ENCODE measurements at regions not wholly inside any gene's neighbourhood (a gene's known extent, or its start where the extent isn't known, plus 50 kb on each side); places are given as distances from the start of the nearest gene placed in this dataset.

DNA sequence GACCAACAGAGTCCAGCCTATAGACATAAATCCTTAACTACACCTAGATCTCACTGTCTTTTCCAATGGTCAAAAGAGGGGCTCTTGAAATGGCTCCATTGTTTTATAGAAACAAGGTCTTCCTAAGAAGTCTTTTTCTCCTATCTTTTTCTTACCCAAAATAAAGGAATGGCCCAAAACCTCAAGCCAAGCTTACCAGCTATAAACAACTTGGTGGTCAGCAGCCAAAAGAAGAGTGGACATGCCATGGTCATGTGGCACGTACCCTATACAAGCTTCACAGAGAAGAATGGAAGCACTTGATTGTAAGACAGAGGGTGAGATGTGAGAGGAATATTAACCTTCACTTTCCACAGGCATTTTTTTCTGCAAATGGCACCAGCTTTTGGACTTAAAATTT, 82.1 kb upstream of the GNAO1 start:
- Mint-ChIP-seq H3K4me3 (no peak overlapping the region), H3K27me3 (peaks cover 16% of the 10 kb centered on the region), H3K36me3 (ENCODE audit: low read depth) (no peaks in the 10 kb centered on the region), H3K9me3 (no peaks in the 10 kb centered on the region), H3K27ac (no peak overlapping the region), H3K4me1 (no peaks in the 10 kb centered on the region)
- CTCF ChIA-PET: no interaction called here
- POLR2A ChIA-PET: interaction anchor here (0.7 kb wide), 1 partner anchor 80 kb away, joined by 6 read pairs; no protein-coding TSS in a partner anchor
- no peak for DNase-seq

DNA sequence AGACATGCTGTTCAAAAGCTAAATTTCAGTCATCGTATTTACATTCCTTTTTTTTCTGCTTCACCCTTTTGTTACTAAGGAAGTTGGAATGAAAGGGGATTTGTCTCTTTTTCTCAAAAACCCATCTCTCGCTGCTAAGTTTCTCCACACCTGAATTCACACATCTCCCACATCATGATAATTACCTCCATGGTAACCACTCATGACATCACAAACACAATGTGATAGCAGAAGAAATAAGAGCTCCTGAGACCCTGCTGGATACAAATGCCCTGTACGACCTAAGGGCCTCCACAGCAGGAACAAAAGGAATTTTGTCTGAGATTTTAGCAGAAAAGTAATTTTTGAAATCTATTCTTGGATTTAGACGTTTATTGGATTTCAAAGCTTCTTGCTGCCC, 82.6 kb upstream of the GNAO1 start:
- ChIA-PET POLR2A (interaction anchor here (0.7 kb wide), 1 partner anchor 80 kb away, joined by 6 read pairs; no protein-coding TSS in a partner anchor), CTCF (interaction anchor here (1.1 kb wide), 1 partner anchor 9 kb away, joined by 3 read pairs; no protein-coding TSS in a partner anchor)
- Mint-ChIP-seq H3K27ac (no peak overlapping the region), H3K4me1 (no peaks in the 10 kb centered on the region), H3K4me3 (no peak overlapping the region), H3K36me3 (ENCODE audit: low read depth) (no peaks in the 10 kb centered on the region), H3K27me3 (peaks cover 12% of the 10 kb centered on the region), H3K9me3 (no peaks in the 10 kb centered on the region)
- DNase-seq: no peak

DNA sequence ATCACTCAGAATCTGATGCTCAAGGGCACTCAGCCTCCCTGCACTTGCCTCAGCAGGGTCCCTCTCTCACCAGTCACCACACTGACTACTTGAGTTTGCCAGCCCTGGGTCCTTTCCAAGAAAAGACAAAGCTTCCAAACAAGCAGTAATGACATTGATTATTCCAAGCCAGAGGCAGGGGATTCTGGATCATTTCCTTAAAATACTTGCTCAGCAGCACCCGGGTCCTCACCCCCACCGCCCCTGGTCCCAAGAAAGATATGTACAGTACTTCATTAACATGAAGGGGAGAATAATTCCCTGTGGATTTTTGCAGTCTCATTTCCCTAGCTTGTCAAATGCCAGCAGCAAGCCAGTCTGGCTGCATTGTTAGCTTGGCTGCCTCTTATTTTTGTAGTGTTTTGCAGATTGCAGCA, 83.2 kb upstream of the GNAO1 start:
- Mint-ChIP-seq H3K27ac (no peak overlapping the region), H3K4me3 (no peak overlapping the region), H3K9me3 (no peaks in the 10 kb centered on the region), H3K36me3 (ENCODE audit: low read depth) (no peaks in the 10 kb centered on the region), H3K27me3 (peaks cover 12% of the 10 kb centered on the region), H3K4me1 (no peaks in the 10 kb centered on the region)
- POLR2A ChIA-PET: interaction anchor here (0.7 kb wide), 1 partner anchor 117 kb away, joined by 3 read pairs; no protein-coding TSS in a partner anchor
- no peak for DNase-seq
- CTCF ChIA-PET: interaction anchor here (1.1 kb wide), 1 partner anchor 9 kb away, joined by 3 read pairs; no protein-coding TSS in a partner anchor

DNA sequence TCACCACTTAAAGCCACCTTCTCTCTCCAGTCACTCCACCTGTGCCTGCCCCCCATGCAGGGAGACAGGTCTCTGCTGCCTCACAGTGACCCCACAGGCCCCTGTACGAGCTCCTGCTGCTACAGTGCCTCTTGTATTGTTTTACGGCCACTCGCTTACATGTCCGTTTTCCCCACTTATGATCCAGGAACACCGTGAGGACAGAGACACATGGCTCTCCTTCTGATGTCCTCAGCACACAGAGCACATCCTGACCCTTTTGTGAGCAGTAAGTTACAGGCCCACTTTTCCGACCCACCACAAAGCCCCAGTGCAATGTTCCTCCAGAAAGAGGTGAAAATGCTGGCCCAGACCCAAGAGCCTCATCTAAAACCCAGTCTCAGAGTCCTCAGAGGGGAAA, 84.8 kb upstream of the GNAO1 start:
- CTCF ChIA-PET: no interaction called here

GRCh38 chr16:56102906-56103305, 88.4 kb upstream of the GNAO1 start:
- POLR2A ChIA-PET: no interaction called here
- Mint-ChIP-seq H3K27ac (no peak overlapping the region), H3K4me1 (no peaks in the 10 kb centered on the region), H3K4me3 (no peak overlapping the region), H3K36me3 (ENCODE audit: low read depth) (no peaks in the 10 kb centered on the region), H3K9me3 (no peaks in the 10 kb centered on the region), H3K27me3 (peaks cover 17% of the 10 kb centered on the region)
- CTCF ChIA-PET: interaction anchor here (0.6 kb wide), 1 partner anchor 20 kb away, joined by 3 read pairs; no protein-coding TSS in a partner anchor
- no peak for DNase-seq

More for the DNA sequence above, 84.8 kb upstream of the GNAO1 start:
- Mint-ChIP-seq H3K36me3 (ENCODE audit: low read depth) (no peaks in the 10 kb centered on the region), H3K9me3 (no peaks in the 10 kb centered on the region), H3K4me3 (no peak overlapping the region), H3K27me3 (peaks cover 10% of the 10 kb centered on the region), H3K4me1 (no peaks in the 10 kb centered on the region), H3K27ac (no peak overlapping the region)
- no peak for DNase-seq
- POLR2A ChIA-PET: no interaction called here

GRCh38 chr16:56102183-56102686, 89.1 kb upstream of the GNAO1 start:
- Mint-ChIP-seq H3K9me3 (no peaks in the 10 kb centered on the region), H3K4me1 (no peaks in the 10 kb centered on the region), H3K27me3 (peaks cover 20% of the 10 kb centered on the region), H3K27ac (no peak overlapping the region), H3K4me3 (no peak overlapping the region), H3K36me3 (ENCODE audit: low read depth) (no peaks in the 10 kb centered on the region)
- ChIA-PET CTCF (no interaction called here), POLR2A (no interaction called here)
- no peak for DNase-seq

GRCh38 chr16:56101480-56101879, 89.8 kb upstream of the GNAO1 start:
- H3K27ac Mint-ChIP-seq: no peak overlapping the region
- H3K27me3 Mint-ChIP-seq: peaks cover 19% of the 10 kb centered on the region
- CTCF ChIA-PET: no interaction called here

DNA sequence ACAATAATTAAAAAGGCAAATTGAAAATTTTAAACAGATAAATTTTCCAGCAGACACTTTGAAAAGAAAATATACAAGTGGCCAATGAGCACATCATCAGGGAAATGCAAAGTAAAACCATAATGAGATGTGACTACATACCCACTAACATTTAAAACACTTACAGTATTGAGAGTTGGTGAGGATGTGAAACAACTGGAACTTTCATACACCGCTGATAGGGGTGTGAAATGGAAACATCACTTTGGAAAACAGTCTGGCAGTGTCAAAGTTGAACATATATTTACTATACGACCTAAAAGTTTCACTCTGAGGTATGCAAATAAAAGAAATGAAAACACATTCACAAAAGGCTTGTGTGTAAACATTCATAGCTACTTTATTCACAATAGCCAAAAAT, 94.0 kb upstream of the GNAO1 start:
- POLR2A ChIA-PET: no interaction called here
- no peak overlapping the region for H3K27ac Mint-ChIP-seq
- H3K27me3 Mint-ChIP-seq: peaks cover 17% of the 10 kb centered on the region
- H3K4me1 Mint-ChIP-seq: no peaks in the 10 kb centered on the region
- H3K4me3 Mint-ChIP-seq: no peak overlapping the region
- CTCF ChIA-PET: no interaction called here
- DNase-seq: no peak
- H3K36me3 Mint-ChIP-seq (ENCODE audit: low read depth): no peaks in the 10 kb centered on the region
- H3K9me3 Mint-ChIP-seq: no peaks in the 10 kb centered on the region

More at GRCh38 chr16:56101480-56101879, 89.8 kb upstream of the GNAO1 start:
- Mint-ChIP-seq H3K9me3 (no peaks in the 10 kb centered on the region), H3K4me1 (no peaks in the 10 kb centered on the region), H3K4me3 (no peak overlapping the region), H3K36me3 (ENCODE audit: low read depth) (no peaks in the 10 kb centered on the region)
- no peak for DNase-seq
- POLR2A ChIA-PET: no interaction called here

DNA sequence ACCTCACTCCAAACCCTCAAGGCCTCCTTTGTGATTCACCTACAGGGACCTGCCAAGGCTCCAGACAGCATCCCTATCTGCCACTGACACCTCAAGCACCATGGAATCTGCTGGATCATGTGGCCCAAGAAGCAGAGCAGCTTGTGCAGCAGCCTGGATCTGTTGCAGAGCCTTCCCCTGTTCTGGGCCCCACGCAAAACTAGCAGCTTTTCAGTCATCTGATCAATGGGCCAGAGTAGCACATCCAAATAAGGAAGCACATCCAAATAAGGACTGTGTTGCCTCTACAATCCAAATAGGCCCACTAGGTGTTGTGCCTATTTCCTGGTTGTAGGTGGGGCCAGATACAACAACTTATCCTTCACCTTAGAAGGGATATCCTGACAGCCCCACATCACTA, 97.1 kb upstream of the GNAO1 start:
- CTCF ChIA-PET: no interaction called here
- H3K4me1 Mint-ChIP-seq: peaks cover 3% of the 10 kb centered on the region
- no peak overlapping the region for H3K4me3 Mint-ChIP-seq
- H3K27me3 Mint-ChIP-seq: peaks cover 15% of the 10 kb centered on the region
- H3K27ac Mint-ChIP-seq: no peak overlapping the region
- no peaks in the 10 kb centered on the region for H3K9me3 Mint-ChIP-seq
- no peak for DNase-seq
- H3K36me3 Mint-ChIP-seq (ENCODE audit: low read depth): no peaks in the 10 kb centered on the region
- POLR2A ChIA-PET: no interaction called here

DNA sequence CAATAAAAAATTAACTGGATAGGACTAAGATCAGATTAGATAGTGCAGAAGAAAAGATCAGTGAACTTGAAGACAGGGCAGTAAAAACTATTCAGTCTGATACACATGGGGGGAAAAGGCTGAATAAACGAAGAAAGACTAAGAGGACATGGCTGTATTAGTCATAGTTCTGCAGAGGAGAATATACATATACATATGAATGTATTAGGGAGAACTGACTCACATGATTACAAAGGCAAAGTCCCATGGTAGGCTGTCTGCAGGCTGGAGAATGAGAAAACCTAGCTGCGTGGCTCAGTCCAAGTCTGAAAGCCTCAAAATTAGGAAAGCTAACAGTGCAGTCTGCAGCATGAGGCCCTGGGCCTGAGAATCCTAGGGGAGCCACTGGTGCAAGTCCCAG, 98.2 kb upstream of the GNAO1 start:
- ChIA-PET CTCF (no interaction called here), POLR2A (no interaction called here)
- H3K27ac Mint-ChIP-seq: no peak overlapping the region

GRCh38 chr16:56090076-56090475, 101.2 kb upstream of the GNAO1 start:
- no peaks in the 10 kb centered on the region for H3K9me3 Mint-ChIP-seq
- ChIA-PET POLR2A (no interaction called here), CTCF (no interaction called here)
- peaks cover 21% of the 10 kb centered on the region for H3K27me3 Mint-ChIP-seq
- no peak overlapping the region for H3K4me3 Mint-ChIP-seq
- peaks cover 3% of the 10 kb centered on the region for H3K4me1 Mint-ChIP-seq
- DNase-seq: no peak
- H3K36me3 Mint-ChIP-seq (ENCODE audit: low read depth): no peaks in the 10 kb centered on the region
- no peak overlapping the region for H3K27ac Mint-ChIP-seq

More for the DNA sequence above, 98.2 kb upstream of the GNAO1 start:
- Mint-ChIP-seq H3K27me3 (peaks cover 10% of the 10 kb centered on the region), H3K4me3 (no peak overlapping the region), H3K36me3 (ENCODE audit: low read depth) (no peaks in the 10 kb centered on the region), H3K9me3 (no peaks in the 10 kb centered on the region), H3K4me1 (peaks cover 3% of the 10 kb centered on the region)
- DNase-seq: no peak

- POLR2A ChIA-PET: no interaction called here
- DNase-seq: no peak
- H3K36me3 Mint-ChIP-seq (ENCODE audit: low read depth): no peaks in the 10 kb centered on the region
- CTCF ChIA-PET: no interaction called here
- peaks cover 23% of the 10 kb centered on the region for H3K27me3 Mint-ChIP-seq
- no peaks in the 10 kb centered on the region for H3K9me3 Mint-ChIP-seq
- no peak overlapping the region for H3K4me3 Mint-ChIP-seq
- H3K27ac Mint-ChIP-seq: no peak overlapping the region
- peaks cover 3% of the 10 kb centered on the region for H3K4me1 Mint-ChIP-seq
Observed at GRCh38 chr16:56087626-56088025, 103.7 kb upstream of the GNAO1 start.

GRCh38 chr16:56081371-56081770, 109.9 kb upstream of the GNAO1 start:
- Mint-ChIP-seq H3K36me3 (ENCODE audit: low read depth) (no peaks in the 10 kb centered on the region), H3K4me3 (no peak overlapping the region), H3K4me1 (no peaks in the 10 kb centered on the region), H3K27me3 (peaks cover 9% of the 10 kb centered on the region), H3K9me3 (peaks cover 2% of the 10 kb centered on the region), H3K27ac (no peak overlapping the region)
- POLR2A ChIA-PET: no interaction called here
- CTCF ChIA-PET: no interaction called here
- DNase-seq: no peak

DNA sequence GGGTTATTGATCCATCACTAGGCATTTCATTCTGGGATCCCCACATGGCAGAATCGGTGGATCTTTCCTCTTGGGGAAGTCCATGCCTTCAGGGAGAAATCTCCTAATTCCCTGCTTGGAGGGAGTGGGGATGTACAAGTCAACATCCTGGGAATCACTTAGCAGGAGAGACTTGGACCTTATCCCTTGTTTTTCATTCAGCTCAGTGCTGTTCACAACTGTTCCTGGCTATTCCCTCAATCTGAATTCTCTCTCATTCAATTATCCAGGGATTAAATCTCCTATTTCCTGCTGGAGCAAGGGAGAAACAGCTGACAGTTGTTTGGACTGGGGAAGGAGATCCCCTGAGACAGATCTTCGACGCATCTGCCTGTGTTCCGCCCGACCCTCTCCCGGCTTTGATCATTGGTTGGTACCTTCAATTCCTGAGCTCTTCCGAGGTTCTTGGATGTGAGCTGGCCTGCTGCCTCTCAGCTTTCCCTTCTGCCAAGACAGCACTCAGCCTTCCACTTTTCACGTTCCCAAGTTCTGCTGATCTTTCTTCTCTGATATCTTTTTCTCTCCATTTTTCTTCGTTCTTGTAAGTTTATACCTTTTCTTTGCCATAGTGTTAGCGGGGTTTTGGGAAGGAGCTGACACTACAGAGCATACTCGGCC, 115.4 kb upstream of the GNAO1 start:
- Mint-ChIP-seq H3K4me1 (no peaks in the 10 kb centered on the region), H3K36me3 (ENCODE audit: low read depth) (no peaks in the 10 kb centered on the region), H3K27ac (no peak overlapping the region), H3K27me3 (peaks cover 19% of the 10 kb centered on the region), H3K4me3 (no peak overlapping the region), H3K9me3 (no peaks in the 10 kb centered on the region)
- ChIA-PET CTCF (interaction anchor here (0.6 to 1.4 kb wide), 2 partner anchors 8 to 1170 kb away, joined by 3 read pairs; no protein-coding TSS in a partner anchor), POLR2A (no interaction called here)
- no peak for DNase-seq

Measured in activated CD4-positive, alpha-beta T cell treated with anti-CD3 and anti-CD28 coated beads, Interleukin-2, amount 10 ng/mL, durations not matched to agents 7 days and 5 days (primary cell).